IMR-90 (cell line): ENCODE measurements at regions not wholly inside any gene's neighbourhood (a gene's known extent, or its start where the extent isn't known, plus 50 kb on each side); places are given as distances from the start of the nearest gene placed in this dataset.

ENCODE experiments used
- BHLHE40 ChIP-seq: fragments of 150-350 bp; IDR thresholded peaks from 2 replicates; pipeline ENCODE4 v1.6.1; 2016; ENCODE audit warnings: mild to moderate bottlenecking, low read depth, low read length
- CEBPB ChIP-seq: IDR thresholded peaks from 2 replicates; pipeline ENCODE4 v1.6.1; 2012; ENCODE audit warnings: low read depth, low read length, improper control_type of control experiment
- CHD1 ChIP-seq: IDR thresholded peaks from 2 replicates; pipeline ENCODE4 v1.6.1; 2012; ENCODE audit warnings: low read depth, low read length, improper control_type of control experiment
- CTCF ChIP-seq: conservative IDR thresholded peaks from 2 replicates; pipeline ENCODE4 v1.5.1; 2012; ENCODE audit warnings: mild to moderate bottlenecking, low read depth, low read length, improper control_type of control experiment
- MAFK ChIP-seq: IDR thresholded peaks from 2 replicates; pipeline ENCODE4 v1.6.1; 2012; ENCODE audit warnings: low read depth, low read length, improper control_type of control experiment
- NFE2L2 ChIP-seq: fragments of 150-350 bp; IDR thresholded peaks from 2 replicates; pipeline ENCODE4 v1.6.1; 2016; ENCODE audit warnings: low read depth, mild to moderate bottlenecking, low read length
- POLR2A ChIP-seq: IDR thresholded peaks from 2 replicates; pipeline ENCODE4 v1.6.1; 2012; ENCODE audit warnings: mild to moderate bottlenecking, low read depth, low read length

- TF ChIP-seq POLR2A = no peak
- TF ChIP-seq CTCF = no peak
- no peak for TF ChIP-seq MAFK
- TF ChIP-seq CHD1 = no peak
- no peak for TF ChIP-seq NFE2L2
- no peak for TF ChIP-seq CEBPB
- TF ChIP-seq BHLHE40 = no peak
Observed at GRCh38 chr6:134602123-134602522, 284.2 kb upstream of the SGK1 start.
